NCI-H1417 (cell line): ENCODE measurements at regions not wholly inside any gene's neighbourhood (a gene's known extent, or its start where the extent isn't known, plus 50 kb on each side); places are given as distances from the start of the nearest gene placed in this dataset.
A peak's percentile ranks its signal among the peaks of the same experiment; 100 is the strongest.
"Not testable (repeated sequence)": the region's sequence is repeated elsewhere in the genome, so short reads cannot be mapped to it uniquely, and the experiment has no call there.

ENCODE experiments used
- DNase-seq, 3 experiments: peaks; one replicate each; lab custom pipeline; 2025; lab: John Stamatoyannopoulos, UW

- peak in 2 of 3 experiments; percentile 63 to 90 for DNase-seq
These were observed 177.6 kb upstream of the GLRA2 start for GRCh38 chrX:14351611-14352303.

- no peak for DNase-seq
These were observed 181.8 kb upstream of the GLRA2 start for GRCh38 chrX:14347523-14347922.

GRCh38 chrX:14344172-14344940, 185.0 kb upstream of the GLRA2 start:
- DNase-seq: no peak

GRCh38 chrX:14309431-14309830, 219.9 kb upstream of the GLRA2 start:
- DNase-seq: no peak

- not testable (repeated sequence) for DNase-seq
These were observed 220.4 kb upstream of the GLRA2 start for GRCh38 chrX:14308976-14309375.

GRCh38 chrX:14303891-14304290, 225.4 kb upstream of the GLRA2 start:
- no peak for DNase-seq

- DNase-seq: not testable (repeated sequence)
These were observed 226.8 kb upstream of the GLRA2 start for GRCh38 chrX:14302561-14302960.

- peak in 2 of 3 experiments; percentile 27 to 78 for DNase-seq
These were observed 229.0 kb upstream of the GLRA2 start for GRCh38 chrX:14300376-14300775.

- DNase-seq: peak in 1 of 3 experiments; percentile 54
These were observed 233.9 kb upstream of the GLRA2 start for GRCh38 chrX:14295426-14295825.

- DNase-seq: no peak
These were observed 237.5 kb upstream of the GLRA2 start for GRCh38 chrX:14291666-14292500.

- DNase-seq: no peak
These were observed 239.0 kb upstream of the GLRA2 start for GRCh38 chrX:14290335-14290734.

- DNase-seq: no peak
These were observed 245.0 kb upstream of the GEMIN8 start for GRCh38 chrX:14274691-14275090.

GRCh38 chrX:14267216-14267615, 237.5 kb upstream of the GEMIN8 start:
- no peak for DNase-seq

GRCh38 chrX:14266705-14267104, 237.0 kb upstream of the GEMIN8 start:
- no peak for DNase-seq

- DNase-seq: no peak
These were observed 214.1 kb upstream of the GEMIN8 start for GRCh38 chrX:14243823-14244222.

- no peak for DNase-seq
These were observed 205.3 kb upstream of the GEMIN8 start for GRCh38 chrX:14235004-14235403.

- peak in 2 of 3 experiments; percentile 29 to 75 for DNase-seq
These were observed 203.0 kb upstream of the GEMIN8 start for GRCh38 chrX:14232688-14233087.

GRCh38 chrX:14228611-14229010, 198.9 kb upstream of the GEMIN8 start:
- no peak for DNase-seq

GRCh38 chrX:14220386-14220944, 190.8 kb upstream of the GEMIN8 start:
- DNase-seq: no peak

GRCh38 chrX:14209034-14209433, 179.3 kb upstream of the GEMIN8 start:
- DNase-seq: no peak

- DNase-seq: no peak
These were observed 165.0 kb upstream of the GEMIN8 start for GRCh38 chrX:14194711-14195110.

GRCh38 chrX:14193547-14193946, 163.9 kb upstream of the GEMIN8 start:
- no peak for DNase-seq
